ENCODE measurements at regions not wholly inside any gene's neighbourhood (a gene's known extent, or its start where the extent isn't known, plus 50 kb on each side); places are given as distances from the start of the nearest gene placed in this dataset.

- Mint-ChIP-seq H3K9me3 (no peaks in the 10 kb centered on the region), H3K4me1 (no peaks in the 10 kb centered on the region), H3K36me3 (no peaks in the 10 kb centered on the region), H3K27ac (no peak overlapping the region), H3K4me3 (no peak overlapping the region), H3K27me3 (peaks cover 2% of the 10 kb centered on the region in 2 donors)
- intact Hi-C loops (cut with micrococcal nuclease) = no loop called here
- H3K9me3 ChIP-seq (ENCODE audit: control insufficient read depth in 1 of 2, low read length in 2 of 2) = no peaks in the 10 kb centered on the region
- H3K36me3 ChIP-seq (ENCODE audit: insufficient read depth, low read length) = no peaks in the 10 kb centered on the region
- ChIA-PET POLR2A (ENCODE audit: partially characterized antibody) (no interaction called here), CTCF (ENCODE audit: partially characterized antibody) (no interaction called here)
- H3K27ac ChIP-seq (ENCODE audit: low read depth, low read length) = no peak overlapping the region
- no peak for DNase-seq
- H3K4me1 ChIP-seq (ENCODE audit: insufficient read depth, low read length) = no peaks in the 10 kb centered on the region
- H3K27me3 ChIP-seq (ENCODE audit: insufficient read depth, low read length) = no peaks in the 10 kb centered on the region
- H3K4me3 ChIP-seq (ENCODE audit: low read length in 2 of 2) = no peak overlapping the region
These were observed 163.2 kb downstream of the RSL24D1 start for GRCh38 chr15:55033574-55033973.

GRCh38 chr15:55031727-55032126 lies 165.0 kb downstream of the RSL24D1 start:
- Mint-ChIP-seq H3K27ac (no peak overlapping the region), H3K27me3 (peaks cover 5 to 6% of the 10 kb centered on the region in 2 donors), H3K4me3 (no peak overlapping the region), H3K4me1 (no peaks in the 10 kb centered on the region), H3K36me3 (no peaks in the 10 kb centered on the region), H3K9me3 (peaks cover 0 to 3% (median 0%) of the 10 kb centered on the region in 8 donors)
- intact Hi-C loops (cut with micrococcal nuclease) = no loop called here
- Histone ChIP-seq H3K36me3 (ENCODE audit: insufficient read depth, low read length) (no peaks in the 10 kb centered on the region), H3K4me1 (ENCODE audit: insufficient read depth, low read length) (no peaks in the 10 kb centered on the region), H3K9me3 (ENCODE audit: control insufficient read depth in 1 of 2, low read length in 2 of 2) (no peaks in the 10 kb centered on the region), H3K27me3 (ENCODE audit: insufficient read depth, low read length) (no peaks in the 10 kb centered on the region), H3K4me3 (ENCODE audit: low read length in 2 of 2) (no peak overlapping the region), H3K27ac (ENCODE audit: low read depth, low read length) (no peak overlapping the region)
- CTCF ChIA-PET (ENCODE audit: partially characterized antibody) = interaction anchor here (0.6 kb wide), 1 partner anchor 1972 kb away, joined by 3 read pairs; no protein-coding TSS in a partner anchor
- DNase-seq = no peak
- POLR2A ChIA-PET (ENCODE audit: partially characterized antibody) = no interaction called here

GRCh38 chr15:55026381-55026780 lies 170.4 kb downstream of the RSL24D1 start:
- Mint-ChIP-seq H3K36me3 (no peaks in the 10 kb centered on the region), H3K27me3 (peaks cover 11 to 12% of the 10 kb centered on the region in 2 donors), H3K27ac (no peak overlapping the region), H3K4me1 (no peaks in the 10 kb centered on the region), H3K4me3 (no peak overlapping the region), H3K9me3 (peaks cover 0 to 3% (median 0%) of the 10 kb centered on the region in 8 donors)
- ChIA-PET POLR2A (ENCODE audit: partially characterized antibody) (no interaction called here), CTCF (ENCODE audit: partially characterized antibody) (no interaction called here)
- no peaks in the 10 kb centered on the region for H3K4me1 ChIP-seq (ENCODE audit: insufficient read depth, low read length)
- no peaks in the 10 kb centered on the region for H3K36me3 ChIP-seq (ENCODE audit: insufficient read depth, low read length)
- DNase-seq = no peak
- H3K9me3 ChIP-seq (ENCODE audit: control insufficient read depth in 1 of 2, low read length in 2 of 2) = no peaks in the 10 kb centered on the region
- intact Hi-C loops (cut with micrococcal nuclease) = no loop called here
- H3K4me3 ChIP-seq (ENCODE audit: low read length in 2 of 2) = no peak overlapping the region
- no peak overlapping the region for H3K27ac ChIP-seq (ENCODE audit: low read depth, low read length)
- no peaks in the 10 kb centered on the region for H3K27me3 ChIP-seq (ENCODE audit: insufficient read depth, low read length)

GRCh38 chr15:55017635-55018034 lies 179.1 kb downstream of the RSL24D1 start:
- Mint-ChIP-seq H3K4me3 (no peak overlapping the region), H3K9me3 (no peaks in the 10 kb centered on the region), H3K27me3 (peaks cover 5 to 6% of the 10 kb centered on the region in 2 donors), H3K4me1 (no peaks in the 10 kb centered on the region), H3K27ac (no peak overlapping the region), H3K36me3 (no peaks in the 10 kb centered on the region)
- no peaks in the 10 kb centered on the region for H3K36me3 ChIP-seq (ENCODE audit: insufficient read depth, low read length)
- ChIA-PET CTCF (ENCODE audit: partially characterized antibody) (no interaction called here), POLR2A (ENCODE audit: partially characterized antibody) (no interaction called here)
- no peaks in the 10 kb centered on the region for H3K4me1 ChIP-seq (ENCODE audit: insufficient read depth, low read length)
- no peak overlapping the region for H3K27ac ChIP-seq (ENCODE audit: low read depth, low read length)
- DNase-seq = no peak
- H3K4me3 ChIP-seq (ENCODE audit: low read length in 2 of 2) = no peak overlapping the region
- intact Hi-C loops (cut with micrococcal nuclease) = no loop called here
- no peaks in the 10 kb centered on the region for H3K9me3 ChIP-seq (ENCODE audit: control insufficient read depth in 1 of 2, low read length in 2 of 2)
- no peaks in the 10 kb centered on the region for H3K27me3 ChIP-seq (ENCODE audit: insufficient read depth, low read length)

GRCh38 chr15:55016225-55016624 lies 180.5 kb downstream of the RSL24D1 start:
- no peak overlapping the region for H3K27ac Mint-ChIP-seq
- H3K4me1 Mint-ChIP-seq = no peaks in the 10 kb centered on the region
- CTCF ChIA-PET (ENCODE audit: partially characterized antibody) = no interaction called here

GRCh38 chr15:55015093-55015445 lies 181.7 kb downstream of the RSL24D1 start:
- Mint-ChIP-seq H3K27me3 (peaks cover 4 to 5% of the 10 kb centered on the region in 2 donors), H3K4me3 (no peak overlapping the region), H3K9me3 (no peaks in the 10 kb centered on the region), H3K36me3 (no peaks in the 10 kb centered on the region), H3K4me1 (no peaks in the 10 kb centered on the region), H3K27ac (no peak overlapping the region)
- ChIA-PET POLR2A (ENCODE audit: partially characterized antibody) (no interaction called here), CTCF (ENCODE audit: partially characterized antibody) (no interaction called here)
- Histone ChIP-seq H3K27ac (ENCODE audit: low read depth, low read length) (no peak overlapping the region), H3K4me1 (ENCODE audit: insufficient read depth, low read length) (no peaks in the 10 kb centered on the region), H3K4me3 (ENCODE audit: low read length in 2 of 2) (no peak overlapping the region), H3K36me3 (ENCODE audit: insufficient read depth, low read length) (no peaks in the 10 kb centered on the region), H3K27me3 (ENCODE audit: insufficient read depth, low read length) (no peaks in the 10 kb centered on the region), H3K9me3 (ENCODE audit: control insufficient read depth in 1 of 2, low read length in 2 of 2) (no peaks in the 10 kb centered on the region)
- no peak for DNase-seq
- intact Hi-C loops (cut with micrococcal nuclease) = no loop called here

More at GRCh38 chr15:55016225-55016624, 180.5 kb downstream of the RSL24D1 start:
- H3K4me3 ChIP-seq (ENCODE audit: low read length in 2 of 2) = no peak overlapping the region
- DNase-seq = no peak
- no peak overlapping the region for H3K27ac ChIP-seq (ENCODE audit: low read depth, low read length)
- Mint-ChIP-seq H3K4me3 (no peak overlapping the region), H3K36me3 (no peaks in the 10 kb centered on the region), H3K9me3 (no peaks in the 10 kb centered on the region), H3K27me3 (peaks cover 5% of the 10 kb centered on the region in 2 donors)
- no peaks in the 10 kb centered on the region for H3K4me1 ChIP-seq (ENCODE audit: insufficient read depth, low read length)
- no peaks in the 10 kb centered on the region for H3K9me3 ChIP-seq (ENCODE audit: control insufficient read depth in 1 of 2, low read length in 2 of 2)
- POLR2A ChIA-PET (ENCODE audit: partially characterized antibody) = no interaction called here
- no peaks in the 10 kb centered on the region for H3K27me3 ChIP-seq (ENCODE audit: insufficient read depth, low read length)
- no peaks in the 10 kb centered on the region for H3K36me3 ChIP-seq (ENCODE audit: insufficient read depth, low read length)
- intact Hi-C loops (cut with micrococcal nuclease) = no loop called here

GRCh38 chr15:55014391-55015092 lies 182.2 kb downstream of the RSL24D1 start:
- H3K27ac ChIP-seq (ENCODE audit: low read depth, low read length) = no peak overlapping the region
- H3K4me1 ChIP-seq (ENCODE audit: insufficient read depth, low read length) = no peaks in the 10 kb centered on the region
- peaks cover 2 to 5% of the 10 kb centered on the region in 2 donors for H3K27me3 Mint-ChIP-seq
- H3K36me3 ChIP-seq (ENCODE audit: insufficient read depth, low read length) = no peaks in the 10 kb centered on the region
- H3K36me3 Mint-ChIP-seq = no peaks in the 10 kb centered on the region
- no peaks in the 10 kb centered on the region for H3K9me3 ChIP-seq (ENCODE audit: control insufficient read depth in 1 of 2, low read length in 2 of 2)
- H3K9me3 Mint-ChIP-seq = no peaks in the 10 kb centered on the region
- ChIA-PET POLR2A (ENCODE audit: partially characterized antibody) (no interaction called here), CTCF (ENCODE audit: partially characterized antibody) (no interaction called here)
- no peaks in the 10 kb centered on the region for H3K4me1 Mint-ChIP-seq
- no peak for DNase-seq
- H3K27me3 ChIP-seq (ENCODE audit: insufficient read depth, low read length) = no peaks in the 10 kb centered on the region
- intact Hi-C loops (cut with micrococcal nuclease) = no loop called here
- no peak overlapping the region for H3K4me3 ChIP-seq (ENCODE audit: low read length in 2 of 2)
- no peak overlapping the region for H3K27ac Mint-ChIP-seq
- no peak overlapping the region for H3K4me3 Mint-ChIP-seq

GRCh38 chr15:55008421-55008820 lies 188.3 kb downstream of the RSL24D1 start:
- intact Hi-C loops (cut with micrococcal nuclease) = no loop called here
- H3K27ac Mint-ChIP-seq = no peak overlapping the region

More at GRCh38 chr15:55008421-55008820, 188.3 kb downstream of the RSL24D1 start:
- no peak for DNase-seq
- Histone ChIP-seq H3K36me3 (ENCODE audit: insufficient read depth, low read length) (no peaks in the 10 kb centered on the region), H3K27me3 (ENCODE audit: insufficient read depth, low read length) (no peaks in the 10 kb centered on the region), H3K9me3 (ENCODE audit: control insufficient read depth in 1 of 2, low read length in 2 of 2) (no peaks in the 10 kb centered on the region), H3K4me1 (ENCODE audit: insufficient read depth, low read length) (no peaks in the 10 kb centered on the region), H3K27ac (ENCODE audit: low read depth, low read length) (no peak overlapping the region), H3K4me3 (ENCODE audit: low read length in 2 of 2) (no peak overlapping the region)
- Mint-ChIP-seq H3K4me1 (no peaks in the 10 kb centered on the region), H3K36me3 (no peaks in the 10 kb centered on the region), H3K27me3 (peaks cover 0 to 2% of the 10 kb centered on the region in 2 donors), H3K4me3 (no peak overlapping the region), H3K9me3 (no peaks in the 10 kb centered on the region)
- ChIA-PET CTCF (ENCODE audit: partially characterized antibody) (no interaction called here), POLR2A (ENCODE audit: partially characterized antibody) (no interaction called here)

Data from CD4-positive, alpha-beta memory T cell (primary cell).